HG03039 (cell line): ENCODE measurements at regions not wholly inside any gene's neighbourhood (a gene's known extent, or its start where the extent isn't known, plus 50 kb on each side); places are given as distances from the start of the nearest gene placed in this dataset.

Experiments used
- ATAC-seq: cut with Tn5 transposase; IDR thresholded peaks from one replicate; pipeline ENCODE4 v1.9.1; 2021; ENCODE audit warnings: mild to moderate bottlenecking, moderate library complexity; ENCODE audit not compliant: unreplicated experiment

- ATAC-seq = no peak
These were observed 199.8 kb upstream of the NAV3 start for GRCh38 chr12:77630790-77631445.

- ATAC-seq = no peak
These were observed 200.3 kb upstream of the NAV3 start for GRCh38 chr12:77630344-77630743.

GRCh38 chr12:77629141-77629540 lies 201.6 kb upstream of the NAV3 start:
- no peak for ATAC-seq

DNA sequence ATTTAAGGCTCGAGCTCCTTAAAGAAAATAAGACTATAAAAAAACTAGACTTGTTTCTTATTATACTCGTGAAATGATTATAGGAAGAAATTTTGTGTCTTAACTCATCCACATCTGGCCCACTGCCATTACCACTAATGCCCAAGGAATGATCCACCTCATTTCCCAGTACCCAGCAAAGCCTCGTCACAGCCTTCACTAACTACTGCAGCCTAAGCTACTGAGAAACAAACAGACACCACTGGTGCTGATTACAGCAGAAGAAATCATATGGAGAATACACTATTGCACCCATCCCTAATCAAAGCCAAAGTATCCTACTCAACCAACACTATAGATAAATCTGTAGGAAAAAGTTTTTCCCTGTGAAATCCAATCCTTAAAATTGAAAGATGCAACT lies 205.3 kb upstream of the NAV3 start:
- no peak for ATAC-seq

DNA sequence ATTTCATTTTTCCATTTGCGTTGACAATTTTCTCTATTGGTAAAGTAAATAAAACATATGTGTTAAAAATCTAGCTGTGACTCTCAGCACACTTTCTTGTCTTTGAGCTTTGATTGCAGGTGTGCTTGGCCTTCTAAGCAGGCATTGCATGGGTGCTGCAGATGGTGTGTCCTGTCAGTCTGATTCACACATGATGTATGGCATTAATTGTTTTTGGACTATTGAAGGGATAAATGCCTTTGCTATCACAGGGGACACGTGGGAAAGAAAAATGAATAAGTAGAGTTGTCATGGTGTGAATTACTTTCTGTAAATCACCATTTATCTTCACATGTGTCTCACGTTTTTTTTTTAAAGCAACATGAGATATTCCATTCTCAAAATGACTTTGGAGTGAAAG lies 211.3 kb upstream of the NAV3 start:
- no peak for ATAC-seq

DNA sequence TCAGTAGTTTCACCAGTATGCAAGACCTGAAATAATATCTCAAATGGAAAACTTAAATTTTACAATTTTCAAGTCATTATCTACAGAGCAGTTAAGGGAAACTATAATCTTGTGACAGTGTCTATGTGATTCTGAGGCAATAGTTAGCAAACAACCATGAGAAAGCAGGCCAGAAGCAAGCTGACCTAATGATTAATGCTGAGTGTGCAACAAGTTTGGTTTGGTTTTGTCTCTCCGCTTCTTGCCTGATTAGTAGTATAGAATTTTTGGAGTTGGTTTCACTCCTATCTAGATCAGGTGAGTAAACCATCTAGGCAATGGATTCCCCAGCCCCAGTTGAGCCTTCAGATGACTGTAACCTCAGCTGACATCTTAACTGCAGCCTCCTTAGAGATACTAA lies 212.9 kb upstream of the NAV3 start:
- no peak for ATAC-seq

- ATAC-seq = no peak
These were observed 215.4 kb upstream of the NAV3 start for GRCh38 chr12:77615332-77615731.

GRCh38 chr12:77613411-77613810 lies 217.3 kb upstream of the NAV3 start:
- ATAC-seq = no peak

DNA sequence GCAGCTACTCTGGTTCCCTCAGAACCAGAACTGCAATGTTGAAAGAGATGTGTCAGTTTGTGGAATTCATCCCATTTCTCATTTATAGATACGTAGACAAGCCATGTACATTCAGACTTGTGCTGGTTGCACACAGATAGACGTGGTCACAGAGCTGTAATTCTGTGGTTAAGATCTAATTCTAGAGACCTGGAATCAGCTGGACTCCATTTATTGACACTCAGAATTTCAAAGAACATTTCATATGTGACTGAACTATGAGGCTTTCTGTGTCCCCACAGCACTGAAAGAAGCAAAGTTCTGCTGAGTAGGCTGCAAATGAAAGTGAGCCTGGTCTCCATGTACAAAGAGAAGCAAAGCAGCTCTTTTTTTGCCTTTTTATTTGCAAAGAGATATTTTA lies 220.2 kb upstream of the NAV3 start:
- no peak for ATAC-seq

- ATAC-seq = no peak
These were observed 221.7 kb upstream of the NAV3 start for GRCh38 chr12:77609016-77609415.

GRCh38 chr12:77608271-77608824 lies 222.3 kb upstream of the NAV3 start:
- no peak for ATAC-seq

DNA sequence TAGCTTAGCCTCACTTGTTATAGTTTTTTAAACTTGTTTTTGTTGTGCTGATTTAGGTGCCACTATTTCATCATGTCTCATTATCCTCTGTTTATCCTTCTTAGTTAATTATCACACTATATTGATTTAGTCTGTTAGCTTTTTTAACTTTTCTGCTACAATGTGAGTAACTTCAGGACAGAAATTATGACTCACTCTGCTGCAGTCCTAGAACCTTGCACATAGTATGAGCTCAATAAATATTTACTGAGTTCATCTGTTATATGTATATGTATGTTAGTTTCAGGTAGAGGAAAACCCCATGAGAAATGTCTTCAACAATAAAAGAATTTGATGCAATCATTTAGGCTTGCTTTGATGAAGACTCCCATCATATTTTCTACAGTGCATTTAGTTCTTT lies 224.3 kb upstream of the NAV3 start:
- no peak for ATAC-seq

DNA sequence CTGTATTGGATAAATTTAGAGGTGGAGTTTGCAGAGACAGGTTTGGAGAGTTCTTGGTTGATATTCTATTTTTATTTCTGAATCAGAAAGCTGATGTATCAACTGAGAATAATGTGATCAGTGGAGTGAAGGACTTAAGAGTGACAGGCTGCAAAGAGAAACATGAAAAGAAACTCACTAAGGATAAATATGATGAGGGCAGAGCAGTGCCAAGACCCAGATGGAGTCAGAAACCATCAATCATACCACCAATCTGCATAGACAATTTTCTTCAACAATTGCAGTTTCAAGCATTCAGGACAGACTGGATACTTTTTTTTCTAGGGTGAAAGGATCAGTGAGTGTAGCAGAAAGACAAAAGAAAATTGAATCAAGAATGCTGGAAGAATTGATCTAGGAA lies 226.7 kb upstream of the NAV3 start:
- ATAC-seq = no peak

DNA sequence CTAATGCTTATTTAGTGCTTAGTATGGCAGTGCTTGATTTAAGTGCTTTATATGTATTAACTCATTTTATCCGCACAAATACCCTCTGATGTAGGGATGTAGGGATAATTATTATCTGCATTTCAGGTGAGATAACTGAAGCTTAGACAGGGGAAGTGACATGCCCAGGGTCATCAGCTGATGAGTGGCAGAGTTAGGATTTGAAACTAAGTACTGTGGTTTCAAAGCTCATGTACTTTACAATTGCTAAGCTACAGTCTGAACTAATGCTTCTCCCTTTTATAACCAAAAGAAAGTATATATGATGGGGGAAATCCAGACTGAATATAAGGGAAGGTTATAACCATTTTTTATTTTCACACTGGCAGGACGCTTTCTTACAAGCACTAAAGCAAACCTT lies 229.6 kb upstream of the NAV3 start:
- no peak for ATAC-seq

DNA sequence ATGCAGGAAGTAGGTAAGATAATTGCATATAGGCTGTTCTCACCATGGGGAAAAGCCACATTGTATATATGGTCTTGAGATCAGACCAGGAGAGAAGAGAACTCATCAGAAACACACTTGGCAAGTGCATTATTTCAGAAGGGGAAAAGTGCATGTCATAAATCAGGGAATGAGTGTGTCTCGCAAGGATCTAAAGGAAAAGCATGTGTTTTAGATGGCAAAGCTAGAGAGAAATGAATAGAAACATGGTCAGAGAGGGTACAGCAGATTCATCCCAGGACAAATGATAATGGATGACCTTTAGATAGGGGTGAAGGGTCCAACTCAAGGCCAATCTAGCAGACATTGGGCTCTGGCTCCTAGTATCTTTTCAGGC lies 230.2 kb upstream of the NAV3 start:
- ATAC-seq = no peak

DNA sequence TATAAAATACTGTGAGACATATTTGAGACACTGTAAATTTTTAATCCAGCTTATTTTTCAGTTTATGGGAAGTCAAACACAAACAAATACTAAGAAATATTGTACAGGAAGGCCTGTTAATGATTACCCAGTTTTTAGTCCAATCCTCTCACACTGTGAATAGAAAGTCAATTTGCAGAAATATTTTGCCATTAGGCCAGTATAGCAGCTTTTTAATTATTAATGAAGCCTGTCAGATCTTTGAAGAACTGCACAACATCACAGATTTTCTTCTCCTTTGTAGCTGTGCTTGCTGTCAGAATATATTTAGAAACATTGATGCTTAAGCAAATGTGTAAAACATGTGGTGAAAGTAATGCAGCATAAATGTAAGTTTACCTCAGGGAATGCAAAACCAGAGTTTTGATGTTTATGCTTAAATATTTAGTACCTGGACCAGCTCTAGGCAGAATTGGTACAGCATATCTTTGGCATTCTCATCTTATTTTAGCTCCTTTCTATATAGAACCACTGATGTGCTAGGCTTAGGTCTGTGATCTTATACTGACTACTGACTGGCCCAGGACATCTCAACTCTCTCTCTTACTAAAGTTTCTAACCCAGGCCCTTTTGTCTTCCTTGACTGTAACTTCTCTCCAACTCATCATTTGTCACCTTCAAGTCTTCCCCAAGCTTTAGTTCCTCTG lies 230.8 kb upstream of the NAV3 start:
- ATAC-seq = no peak

GRCh38 chr12:77594366-77594765 lies 236.3 kb upstream of the NAV3 start:
- ATAC-seq = no peak

GRCh38 chr12:77592836-77593235 lies 237.9 kb upstream of the NAV3 start:
- ATAC-seq = no peak

- ATAC-seq = no peak
These were observed 238.5 kb upstream of the NAV3 start for GRCh38 chr12:77591959-77592743.

DNA sequence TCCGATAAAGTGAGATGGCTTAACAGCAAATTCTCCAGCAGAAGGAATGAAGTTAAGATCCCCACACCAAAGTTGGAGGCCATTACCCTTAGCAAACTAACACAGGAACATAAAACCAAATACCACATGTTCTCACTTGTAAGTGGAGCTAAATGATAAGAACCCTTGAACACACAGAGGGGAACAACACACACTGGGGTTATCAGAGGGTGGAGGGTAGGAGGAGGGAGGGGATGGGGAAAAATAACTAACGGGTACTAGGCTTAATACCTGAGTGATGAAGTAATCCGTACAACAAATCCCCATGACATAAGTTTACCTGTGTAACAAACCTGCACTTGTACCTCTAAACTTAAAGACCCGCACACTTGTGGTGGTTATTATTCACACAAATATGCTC lies 240.4 kb upstream of the NAV3 start:
- no peak for ATAC-seq

- no peak for ATAC-seq
These were observed 245.8 kb upstream of the NAV3 start for GRCh38 chr12:77584860-77585259.
